ENCODE measurements at regions not wholly inside any gene's neighbourhood (a gene's known extent, or its start where the extent isn't known, plus 50 kb on each side); places are given as distances from the start of the nearest gene placed in this dataset.

- H3K4me3 ChIP-seq (ENCODE audit: insufficient read depth, low read depth, low read length) = no peak overlapping the region
- no peaks in the 10 kb centered on the region for H3K4me1 ChIP-seq (ENCODE audit: insufficient read depth, low read length)
- H3K36me3 ChIP-seq (ENCODE audit: insufficient read depth, low read length) = no peaks in the 10 kb centered on the region
- no peak overlapping the region for H3K4me2 ChIP-seq (ENCODE audit: low read length)
- no peak overlapping the region for H3K27ac ChIP-seq (ENCODE audit: low read depth, low read length)
- peaks cover 4% of the 10 kb centered on the region for H3K27me3 Mint-ChIP-seq (ENCODE audit: low read depth, unreplicated experiment)
- H3K27me3 ChIP-seq (ENCODE audit: insufficient read depth, low read length) = no peaks in the 10 kb centered on the region
- no peaks in the 10 kb centered on the region for H3K9me3 Mint-ChIP-seq (ENCODE audit: unreplicated experiment)
- H3K36me3 Mint-ChIP-seq (ENCODE audit: low read depth, unreplicated experiment) = no peaks in the 10 kb centered on the region
- H3K79me2 ChIP-seq (ENCODE audit: insufficient read depth, low read length) = no peaks in the 10 kb centered on the region
- no peak overlapping the region for H3K4me3 Mint-ChIP-seq (ENCODE audit: unreplicated experiment)
- H4K20me1 ChIP-seq (ENCODE audit: insufficient read depth, low read length) = no peaks in the 10 kb centered on the region
- no peaks in the 10 kb centered on the region for H3K4me1 Mint-ChIP-seq (ENCODE audit: low read depth, unreplicated experiment)
- H3K27ac Mint-ChIP-seq (ENCODE audit: unreplicated experiment) = no peak overlapping the region
- DNase-seq (ENCODE audit: low read depth) = no peak
- no peaks in the 10 kb centered on the region for H3K9me3 ChIP-seq (ENCODE audit: insufficient read depth, low read depth, low read length)
- FAIRE-seq = no peak
- no peak overlapping the region for H3K9ac ChIP-seq (ENCODE audit: low read length)
- no peak for TF ChIP-seq EZH2 (IDR thresholded peaks at IDR 0.05; ENCODE audit: insufficient read depth, low read length)
- no peak for TF ChIP-seq CTCF (IDR thresholded peaks at IDR 0.05; ENCODE audit: insufficient read depth, low read depth, low read length)
- H2AFZ ChIP-seq (ENCODE audit: low read depth, low read length) = no peak overlapping the region
Measured at GRCh38 chr16:79449900-79450299, 150.6 kb downstream of the MAF start.

- H3K9me3 Mint-ChIP-seq (ENCODE audit: unreplicated experiment) = no peaks in the 10 kb centered on the region
- FAIRE-seq (no peak), DNase-seq (ENCODE audit: low read depth) (no peak)
- Histone ChIP-seq H3K27ac (ENCODE audit: low read depth, low read length) (no peak overlapping the region), H3K36me3 (ENCODE audit: insufficient read depth, low read length) (no peaks in the 10 kb centered on the region), H4K20me1 (ENCODE audit: insufficient read depth, low read length) (no peaks in the 10 kb centered on the region), H3K9me3 (ENCODE audit: insufficient read depth, low read depth, low read length) (no peaks in the 10 kb centered on the region), H3K4me3 (ENCODE audit: insufficient read depth, low read depth, low read length) (no peak overlapping the region), H3K79me2 (ENCODE audit: insufficient read depth, low read length) (no peaks in the 10 kb centered on the region), H2AFZ (ENCODE audit: low read depth, low read length) (no peak overlapping the region), H3K4me1 (ENCODE audit: insufficient read depth, low read length) (no peaks in the 10 kb centered on the region), H3K9ac (ENCODE audit: low read length) (no peak overlapping the region), H3K4me2 (ENCODE audit: low read length) (no peak overlapping the region), H3K27me3 (ENCODE audit: insufficient read depth, low read length) (no peaks in the 10 kb centered on the region)
- TF ChIP-seq EZH2 (IDR thresholded peaks at IDR 0.05; ENCODE audit: insufficient read depth, low read length) (no peak), CTCF (IDR thresholded peaks at IDR 0.05; ENCODE audit: insufficient read depth, low read depth, low read length) (no peak)
- H3K4me3 Mint-ChIP-seq (ENCODE audit: unreplicated experiment) = no peak overlapping the region
- H3K27me3 Mint-ChIP-seq (ENCODE audit: low read depth, unreplicated experiment) = peaks cover 4% of the 10 kb centered on the region
- no peaks in the 10 kb centered on the region for H3K4me1 Mint-ChIP-seq (ENCODE audit: low read depth, unreplicated experiment)
- H3K36me3 Mint-ChIP-seq (ENCODE audit: low read depth, unreplicated experiment) = no peaks in the 10 kb centered on the region
- no peak overlapping the region for H3K27ac Mint-ChIP-seq (ENCODE audit: unreplicated experiment)
Measured at GRCh38 chr16:79449067-79449769, 151.3 kb downstream of the MAF start.

DNA sequence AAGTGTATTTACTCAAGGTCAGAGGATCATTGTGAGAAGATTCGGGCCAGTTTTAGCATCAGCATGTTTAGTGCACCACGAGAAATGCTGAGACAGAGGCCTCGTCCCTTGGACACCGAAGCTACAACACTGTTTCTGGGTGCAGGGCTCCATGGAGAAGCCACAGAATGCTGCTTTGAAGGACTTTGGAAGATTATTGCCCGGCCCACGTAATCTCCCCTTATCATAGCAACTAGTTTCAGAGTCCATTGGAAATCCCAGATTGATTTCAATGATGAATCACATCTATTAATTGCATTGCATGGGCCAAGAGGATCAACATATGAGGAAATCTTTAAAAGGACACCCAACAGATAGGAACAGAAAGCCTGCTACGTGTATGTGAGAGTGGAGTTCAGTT lies 156.0 kb downstream of the MAF start:
- Mint-ChIP-seq H3K4me1 (ENCODE audit: low read depth, unreplicated experiment) (no peaks in the 10 kb centered on the region), H3K4me3 (ENCODE audit: unreplicated experiment) (no peak overlapping the region), H3K27me3 (ENCODE audit: low read depth, unreplicated experiment) (peaks cover 4% of the 10 kb centered on the region), H3K36me3 (ENCODE audit: low read depth, unreplicated experiment) (no peaks in the 10 kb centered on the region), H3K9me3 (ENCODE audit: unreplicated experiment) (no peaks in the 10 kb centered on the region), H3K27ac (ENCODE audit: unreplicated experiment) (no peak overlapping the region)
- DNase-seq (ENCODE audit: low read depth) (no peak), FAIRE-seq (no peak)
- H3K27me3 ChIP-seq (ENCODE audit: insufficient read depth, low read length) = no peaks in the 10 kb centered on the region
- no peak for TF ChIP-seq CTCF (IDR thresholded peaks at IDR 0.05; ENCODE audit: insufficient read depth, low read depth, low read length)
- no peak for TF ChIP-seq EZH2 (IDR thresholded peaks at IDR 0.05; ENCODE audit: insufficient read depth, low read length)
- H3K4me1 ChIP-seq (ENCODE audit: insufficient read depth, low read length) = no peaks in the 10 kb centered on the region
- no peak overlapping the region for H3K9ac ChIP-seq (ENCODE audit: low read length)
- no peak overlapping the region for H3K27ac ChIP-seq (ENCODE audit: low read depth, low read length)
- H3K79me2 ChIP-seq (ENCODE audit: insufficient read depth, low read length) = no peaks in the 10 kb centered on the region
- no peak overlapping the region for H3K4me2 ChIP-seq (ENCODE audit: low read length)
- H3K9me3 ChIP-seq (ENCODE audit: insufficient read depth, low read depth, low read length) = no peaks in the 10 kb centered on the region
- H3K4me3 ChIP-seq (ENCODE audit: insufficient read depth, low read depth, low read length) = no peak overlapping the region
- H2AFZ ChIP-seq (ENCODE audit: low read depth, low read length) = no peak overlapping the region
- H4K20me1 ChIP-seq (ENCODE audit: insufficient read depth, low read length) = no peaks in the 10 kb centered on the region
- no peaks in the 10 kb centered on the region for H3K36me3 ChIP-seq (ENCODE audit: insufficient read depth, low read length)
